Upper lobe of left lung (tissue), 6 donors: ENCODE measurements at regions not wholly inside any gene's neighbourhood (a gene's known extent, or its start where the extent isn't known, plus 50 kb on each side); places are given as distances from the start of the nearest gene placed in this dataset.

Experiments
- ATAC-seq, 2 donors: fragments of 200-7000 bp; cut with Tn5 transposase; one replicate each; pipeline ENCODE4 v1.9.1; 2022; ENCODE audit warnings: mild to moderate bottlenecking in 2 of 2, moderate library complexity in 2 of 2; ENCODE audit not compliant: low FRiP score in 2 of 2
- DNase-seq, 2 donors: peaks; one replicate each; pipeline ENCODE4 v3.0.0-alpha.2; 2019 to 2020
- H3K27ac ChIP-seq, 4 donors: fragments of 200-600 bp; sonication (generic); one replicate each; pipeline ENCODE4 v1.5.1; 2016 to 2019
- H3K27me3 ChIP-seq, 4 donors: fragments of 200-600 bp; sonication (generic); one replicate each; pipeline ENCODE4 v1.5.1; 2017 to 2019
- H3K36me3 ChIP-seq, 4 donors: fragments of 200-600 bp; sonication (generic); one replicate each; pipeline ENCODE4 v1.5.1; 2016 to 2019
- H3K4me1 ChIP-seq, 4 donors: fragments of 200-600 bp; sonication (generic); one replicate each; pipeline ENCODE4 v1.5.1; 2018 to 2019
- H3K4me3 ChIP-seq, 4 donors: fragments of 200-600 bp; sonication (generic); one replicate each; pipeline ENCODE4 v1.5.1; 2017 to 2019; ENCODE audit warnings: mild to moderate bottlenecking in 2 of 4, moderate library complexity in 1 of 4
- H3K9me3 ChIP-seq, 4 donors: fragments of 200-600 bp; sonication (generic); one replicate each; pipeline ENCODE4 v1.5.1; 2018 to 2019
- EP300 ChIP-seq, 4 donors: sonication (generic); formaldehyde crosslinking; IDR thresholded peaks; one replicate each; pipeline ENCODE4 v1.5.1; 2017; ENCODE audit warnings: antibody characterized with exemption in 4 of 4, control low read depth in 2 of 4
- POLR2A ChIP-seq, 4 donors: fragments of 450-650 bp; IDR thresholded peaks; one replicate each; pipeline ENCODE4 v1.5.1; 2016 to 2017; ENCODE audit warnings: antibody characterized with exemption in 4 of 4, mild to moderate bottlenecking in 2 of 4
- POLR2AphosphoS5 ChIP-seq, 2 donors: sonication (generic); formaldehyde crosslinking; IDR thresholded peaks; one replicate each; pipeline ENCODE4 v1.5.1; 2017; ENCODE audit warnings: antibody characterized with exemption in 2 of 2
- WGBS, 2 donors: methylation state at CpG; one replicate each; pipeline ENCODE4 v1.1.5; 2017 to 2018; 5-methylcytosine and 5-hydroxymethylcytosine counted together
- TF ChIP-seq, protein P1 (sequence below), 6 experiments: fragments of 450-650 bp in 4 of 6; fragments of 200-600 bp in 2 of 6; sonication (generic) in 2 of 6; IDR thresholded peaks; one replicate each; pipeline ENCODE4 v1.5.1; 2016 to 2019; ENCODE audit warnings: antibody characterized with exemption in 6 of 6
- donor health status: DM: no; HTN: no; CAD: no; lungs with moderate emphysema.
- donor health status: DM: no; HTN: yes; CAD: no; lungs with severe emphysema.

DNA sequence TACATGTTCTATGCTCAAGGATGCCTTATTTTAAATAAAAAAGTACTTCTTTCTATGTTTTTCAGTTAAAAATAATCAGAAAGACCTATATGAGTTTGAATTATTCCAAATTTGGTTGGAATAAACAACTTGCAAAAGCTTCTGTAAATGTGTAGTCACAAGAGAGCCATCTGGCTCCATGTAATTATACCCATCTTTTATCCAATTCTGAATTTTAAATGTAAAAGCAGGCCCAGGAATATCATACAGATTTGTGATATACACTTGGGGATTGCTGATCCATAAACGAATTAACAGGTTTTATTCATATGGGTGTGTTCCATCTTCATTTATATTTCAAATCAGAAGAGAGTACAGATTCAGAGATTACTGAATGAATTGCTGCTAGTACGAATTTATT is 329.2 kb upstream of the LRFN5 start:
- Histone ChIP-seq H3K9me3 (no peaks in the 10 kb centered on the region), H3K27me3 (no peaks in the 10 kb centered on the region), H3K27ac (no peak overlapping the region), H3K36me3 (no peaks in the 10 kb centered on the region), H3K4me3 (no peak overlapping the region), H3K4me1 (no peaks in the 10 kb centered on the region)
- no peak for ATAC-seq
- WGBS, 2 donors, result 65 to 74% methylated on average over 2 of the region's 2 CpGs
- no peak for DNase-seq
- TF ChIP-seq EP300 (IDR thresholded peaks at IDR 0.05) (no peak), POLR2A (IDR thresholded peaks at IDR 0.05) (no peak)

DNA sequence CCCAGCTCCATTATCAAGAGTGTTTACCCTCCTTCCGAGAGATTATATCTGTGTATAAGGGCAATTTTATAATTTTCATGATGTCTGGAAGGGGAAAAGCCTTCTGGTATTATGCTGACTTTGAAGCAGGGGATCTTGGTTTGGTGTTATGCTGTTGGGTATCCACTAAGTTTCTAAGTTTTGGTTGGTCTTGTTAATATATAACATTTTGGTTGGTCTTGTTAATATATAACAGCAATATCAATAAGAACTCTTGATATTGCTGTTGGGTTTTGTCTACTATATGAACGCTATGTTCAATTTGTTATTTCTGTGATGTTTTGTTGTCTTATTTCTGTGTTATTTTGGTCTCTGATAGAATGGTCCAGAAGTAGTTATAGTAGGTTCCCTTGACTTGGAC is 349.2 kb upstream of the LRFN5 start:
- no peaks in the 10 kb centered on the region for H3K36me3 ChIP-seq
- H3K9me3 ChIP-seq, result peaks cover 0 to 7% (median 0%) of the 10 kb centered on the region in 4 donors
- no peak overlapping the region for H3K4me3 ChIP-seq
- H3K27me3 ChIP-seq, result no peaks in the 10 kb centered on the region
- no peaks in the 10 kb centered on the region for H3K4me1 ChIP-seq
- DNase-seq (no peak), ATAC-seq (no peak)
- TF ChIP-seq, protein P1, sequence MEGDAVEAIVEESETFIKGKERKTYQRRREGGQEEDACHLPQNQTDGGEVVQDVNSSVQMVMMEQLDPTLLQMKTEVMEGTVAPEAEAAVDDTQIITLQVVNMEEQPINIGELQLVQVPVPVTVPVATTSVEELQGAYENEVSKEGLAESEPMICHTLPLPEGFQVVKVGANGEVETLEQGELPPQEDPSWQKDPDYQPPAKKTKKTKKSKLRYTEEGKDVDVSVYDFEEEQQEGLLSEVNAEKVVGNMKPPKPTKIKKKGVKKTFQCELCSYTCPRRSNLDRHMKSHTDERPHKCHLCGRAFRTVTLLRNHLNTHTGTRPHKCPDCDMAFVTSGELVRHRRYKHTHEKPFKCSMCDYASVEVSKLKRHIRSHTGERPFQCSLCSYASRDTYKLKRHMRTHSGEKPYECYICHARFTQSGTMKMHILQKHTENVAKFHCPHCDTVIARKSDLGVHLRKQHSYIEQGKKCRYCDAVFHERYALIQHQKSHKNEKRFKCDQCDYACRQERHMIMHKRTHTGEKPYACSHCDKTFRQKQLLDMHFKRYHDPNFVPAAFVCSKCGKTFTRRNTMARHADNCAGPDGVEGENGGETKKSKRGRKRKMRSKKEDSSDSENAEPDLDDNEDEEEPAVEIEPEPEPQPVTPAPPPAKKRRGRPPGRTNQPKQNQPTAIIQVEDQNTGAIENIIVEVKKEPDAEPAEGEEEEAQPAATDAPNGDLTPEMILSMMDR (IDR thresholded peaks at IDR 0.05), result no peak
- TF ChIP-seq EP300 (IDR thresholded peaks at IDR 0.05) (no peak), POLR2AphosphoS5 (IDR thresholded peaks at IDR 0.05) (no peak), POLR2A (IDR thresholded peaks at IDR 0.05) (no peak)
- WGBS, 2 donors, result 85 to 88% methylated on average over 2 of the region's 2 CpGs
- H3K27ac ChIP-seq, result no peak overlapping the region

DNA sequence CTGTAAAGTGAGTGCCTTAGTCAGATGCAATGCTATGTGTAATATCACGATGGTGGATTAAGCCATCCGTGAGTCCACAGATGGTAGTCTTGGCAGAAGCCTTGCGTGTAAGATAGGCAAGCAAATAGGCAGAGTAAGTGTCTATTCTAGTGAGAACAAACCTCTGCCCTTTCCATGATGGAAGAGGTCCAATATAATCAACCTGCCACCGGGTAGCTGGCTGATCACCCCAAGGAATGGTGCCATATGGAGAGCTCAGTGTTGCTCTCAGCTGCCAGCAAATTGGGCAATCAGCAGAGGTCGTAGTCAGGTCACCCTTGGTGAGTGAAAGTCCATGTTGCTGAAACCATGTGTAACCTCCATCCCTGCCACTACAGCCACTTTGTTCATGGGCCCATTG is 371.2 kb upstream of the LRFN5 start:
- no peaks in the 10 kb centered on the region for H3K4me1 ChIP-seq
- no peak for TF ChIP-seq POLR2A (IDR thresholded peaks at IDR 0.05)
- TF ChIP-seq EP300 (IDR thresholded peaks at IDR 0.05), result no peak
- no peak for TF ChIP-seq POLR2AphosphoS5 (IDR thresholded peaks at IDR 0.05)
- TF ChIP-seq, protein P1 (IDR thresholded peaks at IDR 0.05), result no peak
- H3K27me3 ChIP-seq, result no peaks in the 10 kb centered on the region
- 78 to 94% methylated on average over 3 to 5 of the region's 5 CpGs for WGBS, 2 donors
- ATAC-seq, result no peak
- peaks cover 0 to 4% (median 0%) of the 10 kb centered on the region in 4 donors for H3K9me3 ChIP-seq
- no peak for DNase-seq
- no peaks in the 10 kb centered on the region for H3K36me3 ChIP-seq
- no peak overlapping the region for H3K4me3 ChIP-seq
- no peak overlapping the region for H3K27ac ChIP-seq

DNA sequence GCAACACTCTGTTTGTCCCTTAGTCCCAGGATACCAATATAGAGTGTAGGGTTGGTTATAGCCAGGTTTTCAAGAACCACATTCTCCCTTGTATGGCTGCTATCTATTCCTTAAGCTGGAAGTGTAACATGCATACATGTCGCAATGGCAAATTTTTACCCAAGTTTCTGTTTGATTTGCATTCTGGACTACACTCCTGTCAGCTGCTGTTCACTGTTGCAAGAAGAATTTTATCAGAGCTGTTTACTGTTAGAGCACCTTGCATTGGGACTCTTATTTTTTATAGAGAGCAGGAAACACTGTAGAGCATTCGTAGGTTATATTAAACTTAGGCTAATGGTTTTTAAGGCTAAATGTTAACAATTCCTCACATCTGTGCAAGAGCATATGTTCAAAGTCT is 376.0 kb upstream of the LRFN5 start:
- 82 to 87% methylated on average over 2 of the region's 2 CpGs for WGBS, 2 donors
- H3K27me3 ChIP-seq, result no peaks in the 10 kb centered on the region
- no peak overlapping the region for H3K4me3 ChIP-seq
- H3K4me1 ChIP-seq, result no peaks in the 10 kb centered on the region
- H3K9me3 ChIP-seq, result no peaks in the 10 kb centered on the region
- DNase-seq, result no peak
- H3K27ac ChIP-seq, result no peak overlapping the region
- TF ChIP-seq EP300 (IDR thresholded peaks at IDR 0.05), result no peak
- TF ChIP-seq POLR2A (IDR thresholded peaks at IDR 0.05), result no peak
- TF ChIP-seq, protein P1 (IDR thresholded peaks at IDR 0.05), result no peak
- no peak for TF ChIP-seq POLR2AphosphoS5 (IDR thresholded peaks at IDR 0.05)
- no peak for ATAC-seq
- no peaks in the 10 kb centered on the region for H3K36me3 ChIP-seq

DNA sequence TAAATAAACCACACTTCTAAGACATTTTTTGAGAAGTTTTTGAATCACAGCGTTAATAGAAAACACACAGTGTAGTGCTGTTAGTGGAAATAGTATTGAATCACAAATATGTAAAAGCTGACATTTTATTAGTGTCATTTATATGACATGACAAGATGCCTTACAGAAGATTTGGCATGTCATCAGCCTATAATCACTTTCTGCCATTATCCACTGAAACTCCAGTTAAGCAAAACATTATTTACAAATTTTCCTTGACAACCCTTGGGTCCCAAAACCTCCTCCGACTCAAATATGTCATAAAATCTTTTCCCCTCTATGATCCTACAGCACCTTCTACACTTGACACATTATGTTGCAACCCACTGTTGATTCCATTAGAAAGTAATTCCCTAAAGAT is 376.9 kb upstream of the LRFN5 start:
- ATAC-seq (no peak), DNase-seq (no peak)
- no peak overlapping the region for H3K4me3 ChIP-seq
- no peak overlapping the region for H3K27ac ChIP-seq
- H3K4me1 ChIP-seq, result no peaks in the 10 kb centered on the region
- no peaks in the 10 kb centered on the region for H3K36me3 ChIP-seq
- TF ChIP-seq POLR2A (IDR thresholded peaks at IDR 0.05), result no peak
- no peak for TF ChIP-seq EP300 (IDR thresholded peaks at IDR 0.05)
- TF ChIP-seq POLR2AphosphoS5 (IDR thresholded peaks at IDR 0.05), result no peak
- TF ChIP-seq, protein P1 (IDR thresholded peaks at IDR 0.05), result no peak
- H3K27me3 ChIP-seq, result no peaks in the 10 kb centered on the region
- no peaks in the 10 kb centered on the region for H3K9me3 ChIP-seq
- 84 to 85% methylated on average over 2 of the region's 2 CpGs for WGBS, 2 donors
